ENCODE measurements at regions not wholly inside any gene's neighbourhood (a gene's known extent, or its start where the extent isn't known, plus 50 kb on each side); places are given as distances from the start of the nearest gene placed in this dataset.

GRCh38 chr5:98275980-98276379 lies 497.5 kb upstream of the RGMB start:
- TF ChIP-seq CTCF (conservative IDR thresholded peaks at IDR 0.05) (peak; percentile 14; the same call in 1 of the 2 replicates), ZFX (IDR thresholded peaks at IDR 0.05) (no peak)

Measured in C4-2B (cell line).